Thoracic aorta (tissue), 2 donors: ENCODE measurements at regions not wholly inside any gene's neighbourhood (a gene's known extent, or its start where the extent isn't known, plus 50 kb on each side); places are given as distances from the start of the nearest gene placed in this dataset.

Experiments used
- ATAC-seq: fragments of 150-250 bp; one replicate; pipeline ENCODE4 v1.8.0; 2017; ENCODE audit warnings: low read depth; ENCODE audit not compliant: insufficient number of reproducible peaks, low FRiP score
- DNase-seq: peaks from one replicate; pipeline ENCODE4 v3.0.0-alpha.2; 2020; ENCODE audit warnings: low spot score
- H3K27ac ChIP-seq, 2 donors: fragments of 200-600 bp; sonication (generic); 1 replicate in 1 of 2; 2 replicates in 1 of 2; pipeline ENCODE4 v1.5.1; 2016; ENCODE audit warnings: mild to moderate bottlenecking in 2 of 2, moderate library complexity in 2 of 2
- H3K27me3 ChIP-seq: fragments of 200-600 bp; sonication (generic); replicated peaks from 2 replicates; pipeline ENCODE4 v1.6.0; 2016; ENCODE audit warnings: mild to moderate bottlenecking; ENCODE audit not compliant: insufficient read depth
- H3K36me3 ChIP-seq: fragments of 200-600 bp; sonication (generic); one replicate; pipeline ENCODE4 v1.5.1; 2016
- H3K4me1 ChIP-seq, 2 donors: fragments of 200-600 bp; sonication (generic); 1 replicate in 1 of 2; 2 replicates in 1 of 2; pipeline versions ENCODE4 v1.5.1 to v1.6.0; 2016; ENCODE audit warnings: low read depth in 2 of 2, mild to moderate bottlenecking in 1 of 2; ENCODE audit not compliant: control insufficient read depth in 1 of 2
- H3K4me3 ChIP-seq: fragments of 200-600 bp; sonication (generic); 2 replicates; pipeline ENCODE4 v1.5.1; 2016; ENCODE audit warnings: mild to moderate bottlenecking
- H3K9me3 ChIP-seq: fragments of 200-600 bp; sonication (generic); 2 replicates; pipeline ENCODE4 v1.5.1; 2016
- CTCF ChIP-seq: fragments of 200-600 bp; sonication (generic); IDR thresholded peaks from one replicate; pipeline ENCODE4 v1.5.1; 2019; ENCODE audit warnings: antibody characterized with exemption

DNA sequence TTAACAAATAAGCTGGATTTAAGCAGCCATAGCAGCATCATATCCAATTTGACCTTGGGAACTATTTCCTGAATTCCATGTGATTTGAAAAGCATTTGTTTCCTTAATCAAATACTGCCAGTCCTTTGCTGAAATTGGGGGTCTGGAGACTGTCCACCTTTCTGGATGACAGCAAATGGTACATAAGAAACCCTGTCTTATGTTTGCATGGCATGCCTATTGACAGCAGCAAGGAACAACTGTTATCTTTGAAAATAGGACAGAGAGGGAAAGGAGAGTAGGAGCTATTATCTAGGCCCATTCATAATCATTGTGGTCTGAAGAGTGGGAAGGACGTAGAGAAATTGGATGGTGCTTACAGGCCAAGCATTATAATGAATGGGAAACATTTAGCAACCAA, 129.2 kb upstream of the CTNNA2 start:
- Histone ChIP-seq H3K27me3 (no peaks in the 10 kb centered on the region), H3K27ac (no peak overlapping the region), H3K36me3 (no peaks in the 10 kb centered on the region), H3K9me3 (no peaks in the 10 kb centered on the region), H3K4me3 (no peak overlapping the region), H3K4me1 (no peaks in the 10 kb centered on the region)
- no peak for TF ChIP-seq CTCF
- no peak for DNase-seq
- no peak for ATAC-seq

- TF ChIP-seq CTCF = no peak
- Histone ChIP-seq H3K27me3 (no peaks in the 10 kb centered on the region), H3K27ac (no peak overlapping the region), H3K36me3 (no peaks in the 10 kb centered on the region), H3K9me3 (no peaks in the 10 kb centered on the region), H3K4me1 (no peaks in the 10 kb centered on the region), H3K4me3 (no peak overlapping the region)
- ATAC-seq (no peak), DNase-seq (no peak)
These were observed 137.0 kb upstream of the CTNNA2 start for GRCh38 chr2:79375817-79376216.

- H3K27ac ChIP-seq = no peak overlapping the region
- TF ChIP-seq CTCF = no peak
- no peaks in the 10 kb centered on the region for H3K36me3 ChIP-seq
These were observed 139.3 kb upstream of the CTNNA2 start for GRCh38 chr2:79373358-79374130.

DNA sequence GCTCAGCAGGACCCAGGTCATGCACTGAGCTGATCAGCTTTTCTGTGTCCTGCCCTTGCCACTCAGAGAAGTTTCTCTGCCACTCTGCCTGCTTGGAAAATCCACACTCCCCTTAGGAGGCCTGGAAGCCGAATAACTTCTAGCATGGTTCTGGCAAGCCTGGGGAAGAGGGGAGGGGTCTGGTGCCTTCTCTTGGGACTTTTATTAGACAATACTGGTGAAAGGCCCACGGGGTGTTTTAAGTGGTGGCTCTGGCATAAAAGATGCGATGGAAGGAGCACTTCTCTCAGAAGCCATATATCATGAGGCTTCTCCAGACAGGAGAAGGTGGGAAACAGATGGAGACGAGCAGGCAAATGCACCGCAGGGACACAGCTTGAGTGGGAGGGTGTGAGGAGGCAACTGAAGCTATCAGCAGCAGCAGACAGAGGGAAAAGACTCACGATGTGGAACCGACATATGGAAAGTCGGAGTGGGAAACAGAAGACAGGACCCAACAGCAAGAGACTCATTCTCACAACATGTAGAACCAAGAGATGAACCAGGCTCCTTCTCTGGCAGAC, 141.8 kb upstream of the CTNNA2 start:
- no peak for ATAC-seq
- no peak overlapping the region for H3K27ac ChIP-seq
- H3K4me1 ChIP-seq = no peaks in the 10 kb centered on the region
- no peak for TF ChIP-seq CTCF
- DNase-seq = no peak
- H3K9me3 ChIP-seq = no peaks in the 10 kb centered on the region
- no peaks in the 10 kb centered on the region for H3K36me3 ChIP-seq
- no peak overlapping the region for H3K4me3 ChIP-seq
- H3K27me3 ChIP-seq = no peaks in the 10 kb centered on the region

More at GRCh38 chr2:79373358-79374130, 139.3 kb upstream of the CTNNA2 start:
- DNase-seq (no peak), ATAC-seq (no peak)
- H3K9me3 ChIP-seq = no peaks in the 10 kb centered on the region
- no peaks in the 10 kb centered on the region for H3K4me1 ChIP-seq
- no peaks in the 10 kb centered on the region for H3K27me3 ChIP-seq
- no peak overlapping the region for H3K4me3 ChIP-seq

- H3K36me3 ChIP-seq = no peaks in the 10 kb centered on the region
- H3K4me3 ChIP-seq = no peak overlapping the region
- no peaks in the 10 kb centered on the region for H3K27me3 ChIP-seq
- no peaks in the 10 kb centered on the region for H3K9me3 ChIP-seq
- no peak overlapping the region for H3K27ac ChIP-seq
- DNase-seq (no peak), ATAC-seq (no peak)
- no peak for TF ChIP-seq CTCF
- no peaks in the 10 kb centered on the region for H3K4me1 ChIP-seq
These were observed 143.7 kb upstream of the CTNNA2 start for GRCh38 chr2:79369127-79369526.
